SU-DHL-6 (cell line): ENCODE measurements at regions not wholly inside any gene's neighbourhood (a gene's known extent, or its start where the extent isn't known, plus 50 kb on each side); places are given as distances from the start of the nearest gene placed in this dataset.

Source experiments
- EZH2phosphoT487 ChIP-seq: fragments of 200-600 bp; sonication (generic), shearing (Covaris generic); conservative IDR thresholded peaks from 2 replicates; pipeline ENCODE4 v1.6.1; 2018; ENCODE audit warnings: mild to moderate bottlenecking, antibody characterized with exemption, low read length, moderate library complexity, mixed read lengths
- TF ChIP-seq, protein P1 (sequence below): fragments of 200-600 bp; sonication (generic); IDR thresholded peaks from one replicate; pipeline ENCODE4 v1.5.1; 2017; ENCODE audit warnings: antibody characterized with exemption, mild to moderate bottlenecking, low read length, moderate library complexity; ENCODE audit not compliant: insufficient read depth, poor library complexity, severe bottlenecking

- TF ChIP-seq EZH2phosphoT487 = no peak
- TF ChIP-seq, protein P1, sequence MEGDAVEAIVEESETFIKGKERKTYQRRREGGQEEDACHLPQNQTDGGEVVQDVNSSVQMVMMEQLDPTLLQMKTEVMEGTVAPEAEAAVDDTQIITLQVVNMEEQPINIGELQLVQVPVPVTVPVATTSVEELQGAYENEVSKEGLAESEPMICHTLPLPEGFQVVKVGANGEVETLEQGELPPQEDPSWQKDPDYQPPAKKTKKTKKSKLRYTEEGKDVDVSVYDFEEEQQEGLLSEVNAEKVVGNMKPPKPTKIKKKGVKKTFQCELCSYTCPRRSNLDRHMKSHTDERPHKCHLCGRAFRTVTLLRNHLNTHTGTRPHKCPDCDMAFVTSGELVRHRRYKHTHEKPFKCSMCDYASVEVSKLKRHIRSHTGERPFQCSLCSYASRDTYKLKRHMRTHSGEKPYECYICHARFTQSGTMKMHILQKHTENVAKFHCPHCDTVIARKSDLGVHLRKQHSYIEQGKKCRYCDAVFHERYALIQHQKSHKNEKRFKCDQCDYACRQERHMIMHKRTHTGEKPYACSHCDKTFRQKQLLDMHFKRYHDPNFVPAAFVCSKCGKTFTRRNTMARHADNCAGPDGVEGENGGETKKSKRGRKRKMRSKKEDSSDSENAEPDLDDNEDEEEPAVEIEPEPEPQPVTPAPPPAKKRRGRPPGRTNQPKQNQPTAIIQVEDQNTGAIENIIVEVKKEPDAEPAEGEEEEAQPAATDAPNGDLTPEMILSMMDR = no peak
Measured at GRCh38 chr12:84508851-84509260, 403.7 kb downstream of the SLC6A15 start.
